Ascending aorta (tissue), 2 donors: ENCODE measurements at regions not wholly inside any gene's neighbourhood (a gene's known extent, or its start where the extent isn't known, plus 50 kb on each side); places are given as distances from the start of the nearest gene placed in this dataset.

ENCODE experiments used
- DNase-seq, 2 donors: peaks; one replicate each; pipeline ENCODE4 v3.0.0-alpha.2; 2019; ENCODE audit warnings: low spot score in 2 of 2
- H3K27ac ChIP-seq, 2 donors: fragments of 200-600 bp; sonication (generic); one replicate each; pipeline ENCODE4 v1.5.1; 2016 to 2017; ENCODE audit warnings: mild to moderate bottlenecking in 1 of 2
- H3K27me3 ChIP-seq: fragments of 200-600 bp; sonication (generic); one replicate; pipeline ENCODE4 v1.5.1; 2017
- H3K36me3 ChIP-seq, 2 donors: fragments of 200-600 bp; sonication (generic); one replicate each; pipeline ENCODE4 v1.5.1; 2016
- H3K4me1 ChIP-seq, 2 donors: fragments of 200-600 bp; sonication (generic); one replicate each; pipeline ENCODE4 v1.5.1; 2016 to 2017; ENCODE audit warnings: mild to moderate bottlenecking in 1 of 2
- H3K4me3 ChIP-seq, 2 donors: fragments of 200-600 bp; sonication (generic); one replicate each; pipeline ENCODE4 v1.5.1; 2016 to 2017; ENCODE audit warnings: mild to moderate bottlenecking in 1 of 2
- H3K9me3 ChIP-seq, 2 donors: fragments of 200-600 bp; sonication (generic); one replicate each; pipeline ENCODE4 v1.5.1; 2016
- CTCF ChIP-seq, 3 experiments: fragments of 200-600 bp in 2 of 3; fragments of 450-650 bp in 1 of 3; sonication (generic) in 2 of 3; IDR thresholded peaks; one replicate each; pipeline ENCODE4 v1.5.1; 2016 to 2019; ENCODE audit warnings: antibody characterized with exemption in 3 of 3, mild to moderate bottlenecking in 1 of 3, moderate library complexity in 1 of 3
- intact Hi-C: fragments of 100-400 bp; cut with DNase I; formaldehyde crosslinking; loops from one replicate; pipeline ENCODE4 v1.15.1; 2023

- H3K4me3 ChIP-seq, result no peak overlapping the region
- no peaks in the 10 kb centered on the region for H3K9me3 ChIP-seq
- H3K27ac ChIP-seq, result no peak overlapping the region
- H3K36me3 ChIP-seq, result no peaks in the 10 kb centered on the region
- no peaks in the 10 kb centered on the region for H3K4me1 ChIP-seq
- no peak for TF ChIP-seq CTCF (IDR thresholded peaks at IDR 0.05)
- intact Hi-C loops, result no loop called here
- H3K27me3 ChIP-seq, result no peaks in the 10 kb centered on the region
- peak in 1 of 2 donors; percentile 13 for DNase-seq
These were observed 106.6 kb upstream of the CTBP2 start for GRCh38 chr10:125266966-125267365.

GRCh38 chr10:125266541-125266940, 106.2 kb upstream of the CTBP2 start:
- no peak overlapping the region for H3K27ac ChIP-seq

GRCh38 chr10:125265579-125265955, 105.2 kb upstream of the CTBP2 start:
- Histone ChIP-seq H3K36me3 (no peaks in the 10 kb centered on the region), H3K4me3 (no peak overlapping the region), H3K27ac (no peak overlapping the region), H3K9me3 (no peaks in the 10 kb centered on the region), H3K27me3 (no peaks in the 10 kb centered on the region), H3K4me1 (no peaks in the 10 kb centered on the region)
- TF ChIP-seq CTCF (IDR thresholded peaks at IDR 0.05), result no peak
- intact Hi-C loops, result no loop called here
- DNase-seq, result peak in 1 of 2 donors; percentile 51

More at GRCh38 chr10:125266541-125266940, 106.2 kb upstream of the CTBP2 start:
- no peaks in the 10 kb centered on the region for H3K9me3 ChIP-seq
- TF ChIP-seq CTCF (IDR thresholded peaks at IDR 0.05), result no peak
- H3K4me3 ChIP-seq, result no peak overlapping the region
- intact Hi-C loops, result no loop called here
- H3K36me3 ChIP-seq, result no peaks in the 10 kb centered on the region
- no peaks in the 10 kb centered on the region for H3K4me1 ChIP-seq
- peak in 1 of 2 donors; percentile 46 for DNase-seq
- H3K27me3 ChIP-seq, result no peaks in the 10 kb centered on the region

GRCh38 chr10:125264757-125265578, 104.6 kb upstream of the CTBP2 start:
- intact Hi-C loops, result no loop called here
- Histone ChIP-seq H3K4me3 (no peak overlapping the region), H3K27ac (no peak overlapping the region)

GRCh38 chr10:125264091-125264490, 103.7 kb upstream of the CTBP2 start:
- H3K4me1 ChIP-seq, result no peaks in the 10 kb centered on the region
- DNase-seq, result no peak
- intact Hi-C loops, result no loop called here
- no peak for TF ChIP-seq CTCF (IDR thresholded peaks at IDR 0.05)
- no peaks in the 10 kb centered on the region for H3K27me3 ChIP-seq
- no peaks in the 10 kb centered on the region for H3K9me3 ChIP-seq
- no peak overlapping the region for H3K27ac ChIP-seq
- H3K36me3 ChIP-seq, result no peaks in the 10 kb centered on the region
- H3K4me3 ChIP-seq, result no peak overlapping the region

More at GRCh38 chr10:125264757-125265578, 104.6 kb upstream of the CTBP2 start:
- Histone ChIP-seq H3K36me3 (no peaks in the 10 kb centered on the region), H3K27me3 (no peaks in the 10 kb centered on the region), H3K4me1 (no peaks in the 10 kb centered on the region), H3K9me3 (no peaks in the 10 kb centered on the region)
- DNase-seq, result peak in 1 of 2 donors; percentile 1
- no peak for TF ChIP-seq CTCF (IDR thresholded peaks at IDR 0.05)
